ENCODE measurements at regions not wholly inside any gene's neighbourhood (a gene's known extent, or its start where the extent isn't known, plus 50 kb on each side); places are given as distances from the start of the nearest gene placed in this dataset.
A peak's percentile ranks its signal among the peaks of the same experiment; 100 is the strongest.

DNA sequence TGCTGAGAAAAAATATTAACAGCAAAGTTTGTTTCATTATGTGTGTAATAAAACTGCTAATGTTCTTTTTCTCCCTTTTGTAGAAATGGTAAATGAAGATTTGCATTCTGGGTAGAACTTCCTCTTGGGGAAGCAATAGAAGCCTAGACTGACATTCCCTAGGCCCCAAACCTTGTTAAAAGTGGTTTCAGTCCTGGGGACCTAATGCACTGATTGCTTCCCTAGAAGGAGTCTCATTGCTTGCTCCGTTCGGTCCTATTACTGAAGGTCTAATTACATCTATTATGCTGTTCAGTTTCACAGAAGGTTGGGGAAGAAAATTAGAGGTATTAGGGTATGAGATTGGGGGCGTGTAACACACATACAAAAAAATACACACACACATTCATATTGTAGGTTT lies 893.8 kb downstream of the TLE4 start:
- ATAC-seq (no peak), DNase-seq (ENCODE audit: low spot score) (no peak)
- intact Hi-C loops (cut with DNase I): no loop called here

DNA sequence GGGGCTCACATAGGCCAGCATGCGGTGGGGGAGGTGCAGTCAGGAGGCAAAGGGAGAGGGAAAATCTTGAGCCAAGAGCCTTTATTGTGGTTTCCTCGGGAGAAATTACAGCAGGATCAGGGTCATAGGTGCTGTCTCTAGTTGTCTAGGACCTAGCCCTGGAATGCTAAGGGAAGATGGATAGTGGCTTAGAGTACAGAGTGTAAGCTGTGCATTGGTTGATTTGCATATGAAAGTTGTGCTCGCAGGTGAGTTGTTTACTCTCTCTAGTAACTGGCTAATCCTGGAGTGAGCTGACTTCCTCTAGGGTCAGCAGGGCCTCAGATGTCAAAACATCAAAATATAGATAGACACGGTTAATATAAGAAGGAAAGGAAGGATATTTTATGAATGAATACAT lies 877.7 kb downstream of the TLE4 start:
- ATAC-seq (no peak), DNase-seq (ENCODE audit: low spot score) (no peak)
- intact Hi-C loops (cut with DNase I): no loop called here

DNA sequence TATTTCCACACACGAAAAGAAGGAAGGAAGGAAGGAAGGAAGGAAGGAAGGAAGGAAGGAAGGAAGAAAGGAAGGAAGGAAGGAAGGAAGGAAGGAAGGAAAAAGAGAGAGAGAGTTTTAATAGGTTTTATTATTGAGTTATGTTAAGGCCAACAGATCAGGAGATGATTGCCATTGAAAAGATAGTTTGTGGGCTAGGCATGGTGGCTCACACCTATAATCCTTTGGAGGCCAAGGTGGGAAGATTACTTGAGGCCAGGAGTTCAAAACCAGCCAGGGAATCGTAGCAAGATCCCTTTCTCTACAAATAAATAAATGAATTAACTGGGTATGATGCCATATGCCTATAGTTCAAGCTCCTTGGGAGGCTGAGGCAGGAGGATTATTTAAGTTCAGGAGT lies 877.2 kb downstream of the TLE4 start:
- intact Hi-C loops (cut with DNase I): no loop called here
- no peak for DNase-seq (ENCODE audit: low spot score)
- ATAC-seq: no peak

DNA sequence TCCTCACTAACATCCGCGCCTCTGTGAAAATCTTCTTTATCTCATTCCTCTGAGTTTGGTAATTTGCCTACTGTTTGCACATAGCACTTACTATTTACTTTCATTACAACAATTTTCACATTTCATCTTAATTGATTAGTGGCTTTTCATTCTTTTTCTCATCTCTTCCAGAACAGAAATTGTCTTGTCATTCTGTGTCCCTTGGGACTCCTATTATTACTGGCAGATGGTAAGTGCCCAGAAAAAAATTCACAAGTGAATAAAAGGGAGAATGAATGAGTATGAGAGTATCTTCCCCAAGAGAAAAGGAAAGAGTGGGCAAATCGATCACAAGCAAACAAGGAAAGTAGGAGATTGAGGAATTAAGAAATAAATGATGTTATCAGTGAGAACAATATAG lies 876.1 kb downstream of the TLE4 start:
- intact Hi-C loops (cut with DNase I): no loop called here
- DNase-seq (ENCODE audit: low spot score) (no peak), ATAC-seq (no peak)

DNA sequence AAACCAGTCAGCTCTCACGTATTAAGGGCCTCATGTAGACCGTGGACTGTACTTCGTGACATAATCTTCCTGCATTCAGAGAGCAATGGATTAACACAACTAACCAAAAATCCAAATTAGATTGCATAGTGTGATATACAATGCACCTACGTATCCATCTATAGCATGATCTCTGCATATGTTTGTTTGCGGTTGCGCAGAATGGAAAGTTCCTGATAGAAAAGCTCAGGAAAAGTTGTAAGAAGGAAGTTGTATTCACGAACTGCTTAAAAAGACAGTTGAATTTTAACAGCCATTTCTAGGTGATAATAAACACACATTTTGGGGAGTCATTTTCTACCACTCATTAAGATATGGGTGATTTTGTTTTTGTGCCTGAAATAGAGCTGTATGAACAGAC lies 869.0 kb downstream of the TLE4 start:
- ATAC-seq (no peak), DNase-seq (ENCODE audit: low spot score) (no peak)
- intact Hi-C loops (cut with DNase I): no loop called here

DNA sequence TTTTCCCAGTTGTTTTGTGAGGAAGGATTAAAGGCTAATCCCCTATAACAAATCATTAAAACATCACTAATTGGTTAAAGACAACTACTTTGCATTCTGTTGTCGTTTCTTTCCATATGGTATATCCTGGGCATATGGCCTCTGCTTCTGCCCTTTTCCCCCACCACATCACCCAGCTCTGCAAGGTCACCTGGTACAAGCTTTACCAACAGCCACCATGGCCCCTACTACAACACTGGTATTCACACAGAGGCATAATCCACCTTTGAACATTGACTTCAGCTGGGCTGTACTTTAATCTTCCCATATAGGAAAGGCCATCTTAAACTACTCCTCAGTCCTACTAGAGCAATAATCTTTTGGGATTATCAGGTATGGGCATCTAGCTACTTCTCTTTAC lies 866.1 kb downstream of the TLE4 start:
- no peak for ATAC-seq
- intact Hi-C loops (cut with DNase I): no loop called here
- no peak for DNase-seq (ENCODE audit: low spot score)

DNA sequence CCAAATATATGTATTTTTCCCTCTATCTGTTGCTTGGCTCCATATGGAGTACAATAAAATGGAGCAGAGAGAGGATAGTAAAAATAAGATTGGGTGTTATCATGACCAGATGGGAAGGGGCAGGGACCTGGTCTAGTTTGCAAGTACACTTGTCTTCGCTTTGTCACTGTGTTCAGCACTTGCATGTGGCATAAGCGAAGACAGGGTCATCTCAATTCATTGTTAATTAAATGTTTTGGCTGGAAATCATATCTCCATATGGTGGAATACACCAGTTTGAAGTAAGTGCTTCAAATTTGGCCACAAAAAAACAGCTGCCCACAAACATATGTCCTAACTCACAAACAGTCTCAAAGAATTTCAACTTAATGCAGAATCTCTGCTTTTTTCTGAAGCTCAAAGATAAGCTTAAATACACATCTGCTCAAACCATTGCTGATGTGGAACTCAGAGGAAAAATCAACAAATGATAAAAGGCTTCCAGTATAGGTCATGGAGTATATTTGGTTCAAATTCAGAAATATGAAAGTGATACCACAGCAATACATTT lies 865.4 kb downstream of the TLE4 start:
- DNase-seq (ENCODE audit: low spot score) (no peak), ATAC-seq (no peak)
- intact Hi-C loops (cut with DNase I): no loop called here

DNA sequence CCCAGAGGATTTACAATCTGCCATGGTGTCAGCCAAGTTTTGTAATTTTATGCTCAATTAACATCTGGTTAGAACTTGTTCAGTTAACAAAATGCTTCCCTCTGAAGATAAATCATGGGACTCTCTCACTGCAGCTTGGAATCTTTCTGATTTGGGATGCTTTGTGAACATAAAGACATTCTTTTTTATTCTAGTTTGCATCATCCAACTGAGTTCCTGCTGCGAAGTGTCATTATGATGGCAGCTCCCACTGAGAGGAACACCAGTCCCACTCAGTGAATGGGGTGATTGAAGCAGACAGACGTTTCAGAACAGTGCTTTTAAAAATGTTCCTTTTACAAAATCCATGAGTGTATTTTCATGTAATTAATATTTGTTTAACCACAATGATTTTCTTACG lies 863.8 kb downstream of the TLE4 start:
- no peak for DNase-seq (ENCODE audit: low spot score)
- ATAC-seq: no peak
- intact Hi-C loops (cut with DNase I): no loop called here

DNA sequence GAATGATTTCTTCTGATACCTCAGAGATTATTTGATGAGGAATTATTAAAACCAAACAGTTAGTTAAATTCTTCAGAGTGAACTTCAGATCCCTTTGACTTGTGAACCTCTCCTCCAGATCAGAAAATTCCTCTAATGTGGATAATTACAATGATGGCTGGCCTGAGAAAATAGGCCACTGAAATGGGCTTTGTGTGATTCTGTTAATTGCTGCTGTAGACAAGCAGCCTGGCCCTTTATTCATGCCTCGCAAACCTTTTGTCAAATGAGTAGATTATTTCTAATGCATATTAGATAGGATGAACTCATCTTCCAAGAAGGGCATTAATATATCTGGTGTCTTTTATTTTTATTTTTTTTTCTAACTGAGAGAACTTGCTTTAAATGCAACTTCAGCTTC lies 855.2 kb downstream of the TLE4 start:
- ATAC-seq: no peak
- intact Hi-C loops (cut with DNase I): no loop called here

DNA sequence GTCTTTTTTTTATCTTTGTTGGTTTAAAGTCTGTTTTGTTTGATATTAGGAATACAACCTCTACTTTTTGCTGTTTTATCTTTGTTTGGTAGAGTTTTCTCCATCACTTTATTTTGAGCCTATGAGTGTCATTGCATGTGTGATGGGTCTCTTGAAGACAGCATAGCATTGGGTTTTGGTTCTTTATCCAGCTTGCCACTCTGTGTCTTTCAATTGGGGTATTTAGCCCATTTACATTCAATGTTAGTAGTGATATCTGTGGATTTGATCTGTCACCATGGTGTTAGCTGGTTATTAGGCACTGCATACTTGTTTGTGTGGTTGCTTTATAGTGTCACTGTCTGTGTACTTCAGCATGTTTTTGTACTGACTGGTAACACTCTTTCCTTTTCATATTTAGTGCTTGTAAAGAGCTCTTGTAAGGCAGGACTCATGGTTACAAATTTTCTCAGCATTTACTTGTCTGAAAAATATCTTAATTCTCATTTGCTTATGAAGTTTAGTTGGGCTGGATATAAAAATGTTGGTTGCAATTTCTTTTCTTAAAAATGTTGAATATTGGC lies 845.5 kb downstream of the TLE4 start:
- DNase-seq (ENCODE audit: low spot score) (no peak), ATAC-seq (no peak)
- intact Hi-C loops (cut with DNase I): no loop called here

More for the DNA sequence above, 855.2 kb downstream of the TLE4 start:
- DNase-seq (ENCODE audit: low spot score): no peak

DNA sequence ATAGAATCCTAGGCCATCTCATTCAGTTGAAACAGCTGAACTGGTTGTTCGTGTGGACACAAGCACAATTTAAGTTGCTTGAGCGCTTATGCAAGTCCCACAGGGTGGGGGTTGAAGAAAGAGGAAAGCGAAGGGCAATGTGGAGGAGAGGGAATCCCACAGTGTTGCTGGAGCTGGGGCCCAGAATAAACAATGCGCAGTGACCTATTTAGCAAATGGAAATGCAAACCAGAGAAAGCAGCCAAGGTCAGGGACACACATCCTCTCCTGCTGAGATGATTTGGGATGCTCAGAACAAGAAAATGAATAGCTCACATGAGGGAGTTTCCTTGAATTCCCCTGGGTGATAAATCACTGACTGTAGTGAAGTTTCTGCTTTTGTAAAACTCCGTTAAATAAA lies 838.3 kb downstream of the TLE4 start:
- ATAC-seq (peak; percentile 76), DNase-seq (ENCODE audit: low spot score) (no peak)
- intact Hi-C loops (cut with DNase I): no loop called here

DNA sequence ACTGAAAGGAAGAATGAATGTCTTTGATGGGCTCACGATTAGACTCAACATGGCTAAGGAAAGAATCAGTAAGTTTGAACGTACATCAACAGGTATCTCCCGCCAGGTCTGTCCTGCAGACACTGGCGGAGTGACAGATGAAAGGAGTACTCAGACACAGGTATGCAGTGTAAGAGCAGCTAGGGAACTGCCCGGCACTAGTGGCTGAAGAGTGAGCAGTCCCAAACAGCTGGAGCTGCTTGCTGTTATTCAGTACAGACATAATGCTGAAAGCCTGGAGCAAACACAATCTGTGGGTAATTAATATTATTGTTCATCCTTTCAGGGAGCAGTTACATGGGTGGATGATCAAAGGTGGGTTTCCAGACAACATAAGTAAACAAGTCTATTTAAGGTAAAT lies 835.5 kb downstream of the TLE4 start:
- DNase-seq (ENCODE audit: low spot score) (no peak), ATAC-seq (no peak)
- intact Hi-C loops (cut with DNase I): no loop called here

DNA sequence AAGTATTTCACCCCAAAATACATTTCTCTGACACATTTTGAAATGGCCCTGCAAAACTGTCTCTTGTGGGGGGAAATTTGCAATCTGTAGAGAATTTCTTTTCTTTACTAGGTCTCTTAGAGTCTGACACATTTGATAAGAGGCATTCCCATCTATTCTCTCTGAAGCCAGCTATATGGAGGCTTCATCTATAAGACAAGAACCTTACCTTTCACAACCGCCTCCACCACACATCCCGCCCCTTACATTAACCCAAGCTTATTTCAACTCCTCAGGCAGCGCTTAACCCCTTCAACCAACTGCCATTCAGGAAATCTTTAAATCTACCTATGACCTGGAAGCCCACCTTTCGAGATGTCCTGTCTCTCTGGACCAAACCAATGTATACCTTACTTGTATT lies 829.5 kb downstream of the TLE4 start:
- DNase-seq (ENCODE audit: low spot score) (no peak), ATAC-seq (no peak)
- intact Hi-C loops (cut with DNase I): no loop called here

DNA sequence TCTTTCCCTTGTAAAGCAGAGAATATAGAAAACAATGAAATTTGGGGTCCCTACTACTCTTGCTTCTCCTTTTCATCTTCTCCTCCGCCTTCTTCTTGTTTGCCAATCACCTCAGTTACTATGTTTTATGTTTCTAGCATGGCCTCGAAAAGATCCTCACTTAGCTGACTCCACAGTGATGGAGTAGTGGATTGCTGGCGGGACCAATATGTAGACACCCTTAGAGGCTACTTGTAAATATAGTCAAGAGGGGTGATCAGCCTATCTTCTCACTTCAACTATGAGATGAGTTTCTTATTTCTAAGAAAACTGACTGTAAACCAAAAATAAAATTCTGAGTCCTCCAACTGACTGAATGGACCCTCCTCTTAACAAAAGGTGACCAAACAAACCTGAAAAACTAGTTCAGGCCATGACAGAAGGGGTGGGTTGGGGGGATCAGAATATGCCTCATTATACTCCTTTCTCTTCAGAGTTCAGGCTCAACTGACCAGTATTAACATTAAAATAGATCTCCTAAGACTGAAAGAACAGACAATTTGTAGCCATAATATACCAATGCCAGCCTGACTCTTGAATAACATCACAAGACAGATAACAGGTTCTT lies 829.0 kb downstream of the TLE4 start:
- intact Hi-C loops (cut with DNase I): no loop called here
- ATAC-seq (no peak), DNase-seq (ENCODE audit: low spot score) (no peak)

DNA sequence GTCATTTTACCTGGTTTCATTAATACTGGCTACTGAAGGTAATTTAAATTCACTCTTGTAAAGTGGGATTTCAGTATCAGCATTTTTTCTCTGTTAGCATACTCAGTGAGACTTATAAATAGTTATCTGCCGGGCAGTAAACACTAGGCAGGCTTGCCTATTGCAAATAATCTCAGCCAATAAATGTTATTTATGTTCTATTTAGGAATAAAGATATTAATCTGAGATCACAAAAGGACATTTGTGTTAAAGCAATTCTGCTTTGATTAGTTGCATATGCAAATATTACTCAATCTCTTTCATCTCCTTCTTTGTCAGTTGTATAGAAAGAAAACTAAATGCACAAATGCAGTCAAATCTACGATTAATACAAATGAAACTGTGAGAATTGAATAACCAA lies 827.8 kb downstream of the TLE4 start:
- ATAC-seq: no peak
- intact Hi-C loops (cut with DNase I): no loop called here

DNA sequence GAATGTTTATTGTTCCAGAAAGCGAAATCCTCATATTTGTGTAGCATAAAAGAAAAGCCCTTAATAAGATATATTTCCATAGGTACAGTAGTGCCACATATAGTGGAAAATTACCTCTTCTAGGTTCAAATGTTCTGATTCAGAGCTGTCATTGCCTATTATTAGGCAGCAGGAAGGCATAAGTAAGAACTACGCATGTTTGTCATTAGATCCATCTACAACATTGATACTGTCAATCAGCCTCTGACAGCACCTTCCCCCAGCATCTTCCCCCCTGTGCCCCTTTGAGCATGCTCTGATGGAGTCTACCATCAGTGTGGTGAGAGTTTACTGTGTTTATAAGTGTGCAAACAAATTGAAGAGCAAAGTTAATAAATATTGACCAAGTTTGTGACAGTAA lies 816.1 kb downstream of the TLE4 start:
- DNase-seq (ENCODE audit: low spot score): no peak
- intact Hi-C loops (cut with DNase I): no loop called here
- no peak for ATAC-seq

More for the DNA sequence above, 827.8 kb downstream of the TLE4 start:
- no peak for DNase-seq (ENCODE audit: low spot score)

DNA sequence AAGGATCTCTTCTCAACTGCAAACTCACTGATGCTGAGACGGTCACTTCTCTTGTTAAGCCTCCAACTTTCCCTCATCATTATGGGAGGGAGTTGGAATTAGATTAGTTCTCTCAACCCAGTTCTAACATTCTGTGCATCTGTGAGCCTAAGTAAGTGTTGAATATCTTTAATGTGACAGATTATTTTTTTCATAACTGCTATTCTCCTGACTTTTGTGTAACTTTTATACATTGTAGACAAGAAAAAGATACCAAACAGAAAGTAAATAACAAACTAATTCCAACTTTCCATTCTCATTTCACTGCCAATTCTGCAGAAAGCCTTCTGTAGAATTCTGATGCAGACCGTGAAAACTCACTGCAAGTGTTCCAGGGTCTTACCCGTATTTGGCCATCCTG lies 813.5 kb downstream of the TLE4 start:
- no peak for ATAC-seq
- intact Hi-C loops (cut with DNase I): no loop called here
- DNase-seq (ENCODE audit: low spot score): no peak

DNA sequence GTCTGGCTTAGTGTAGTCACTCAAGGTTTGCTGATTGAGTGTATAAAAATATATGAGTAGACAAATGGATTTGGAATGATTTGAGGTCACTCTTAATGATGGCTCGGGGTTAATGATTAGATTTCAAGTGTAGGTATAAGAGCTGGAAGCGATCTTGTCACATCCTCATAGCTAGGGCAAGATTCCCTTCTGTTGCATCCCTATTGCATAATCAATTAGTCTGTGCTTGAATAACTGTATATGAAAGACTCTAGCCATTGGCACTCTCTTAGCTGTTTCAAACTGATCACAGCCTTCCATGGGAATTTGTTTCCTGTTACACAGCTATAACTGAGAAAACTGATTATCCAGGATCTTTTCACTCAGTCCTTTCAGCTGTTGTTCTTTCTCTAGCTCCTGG lies 811.6 kb downstream of the TLE4 start:
- ATAC-seq (no peak), DNase-seq (ENCODE audit: low spot score) (no peak)
- intact Hi-C loops (cut with DNase I): no loop called here

DNA sequence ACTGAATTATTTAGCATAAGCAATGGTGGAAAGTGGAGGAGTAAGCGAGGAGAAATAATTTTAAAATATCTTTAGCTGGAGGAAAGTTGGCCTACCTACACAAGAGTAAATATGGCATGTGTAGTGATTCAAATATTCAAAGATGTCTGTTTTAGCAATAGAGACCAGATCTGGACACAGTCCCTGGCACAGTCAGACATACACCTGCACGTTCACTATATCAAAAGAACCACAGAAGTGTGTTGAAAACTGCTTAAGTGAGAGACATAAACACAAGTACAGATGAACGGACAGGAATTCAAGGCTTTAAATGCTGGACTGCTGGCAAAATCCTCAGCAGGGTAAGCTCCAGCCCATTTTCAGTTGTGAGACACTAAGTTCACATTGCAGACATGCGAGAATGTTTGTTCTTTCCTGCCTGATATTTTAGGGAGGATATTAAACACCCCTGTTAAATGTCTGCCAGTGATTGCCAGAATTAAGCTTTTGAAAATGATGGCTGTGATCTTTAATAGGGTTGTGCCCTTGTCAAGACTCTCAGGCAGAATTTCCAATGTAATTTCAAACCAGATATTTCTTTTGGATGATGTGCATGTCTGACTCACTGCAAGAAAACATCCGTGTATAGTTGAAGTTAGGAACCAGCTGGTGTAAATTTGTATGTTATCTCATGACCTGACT lies 810.6 kb downstream of the TLE4 start:
- no peak for ATAC-seq
- intact Hi-C loops (cut with DNase I): no loop called here
- DNase-seq (ENCODE audit: low spot score): no peak

DNA sequence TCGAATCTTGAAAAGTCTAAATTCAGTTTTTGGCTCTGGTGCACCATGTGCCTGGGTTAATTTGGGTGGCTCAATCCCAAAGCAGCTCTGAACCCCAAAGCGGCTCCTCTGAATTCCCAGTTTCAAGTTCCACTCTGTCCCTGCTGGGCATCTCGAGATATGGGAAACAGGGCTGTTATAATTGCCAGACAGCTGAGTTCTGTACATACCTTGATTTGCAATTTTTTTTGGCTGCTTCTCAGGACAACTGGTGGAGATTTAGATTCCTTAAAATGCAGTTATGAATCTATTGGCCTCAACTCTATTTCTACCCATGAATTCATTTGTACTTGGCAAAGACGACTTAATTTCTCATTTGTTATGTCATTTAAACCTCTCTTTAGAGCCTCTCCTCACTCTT lies 808.5 kb downstream of the TLE4 start:
- intact Hi-C loops (cut with DNase I): no loop called here
- ATAC-seq: no peak
- no peak for DNase-seq (ENCODE audit: low spot score)
